ENCODE measurements at regions not wholly inside any gene's neighbourhood (a gene's known extent, or its start where the extent isn't known, plus 50 kb on each side); places are given as distances from the start of the nearest gene placed in this dataset.

- no peaks in the 10 kb centered on the region for H3K36me3 ChIP-seq
- H3K27me3 ChIP-seq, result no peaks in the 10 kb centered on the region
- TF ChIP-seq POLR2A (IDR thresholded peaks at IDR 0.05; ENCODE audit: low read depth) (no peak), POLR2AphosphoS5 (IDR thresholded peaks at IDR 0.05) (no peak), EP300 (IDR thresholded peaks at IDR 0.05) (no peak)
- TF ChIP-seq, protein P1, sequence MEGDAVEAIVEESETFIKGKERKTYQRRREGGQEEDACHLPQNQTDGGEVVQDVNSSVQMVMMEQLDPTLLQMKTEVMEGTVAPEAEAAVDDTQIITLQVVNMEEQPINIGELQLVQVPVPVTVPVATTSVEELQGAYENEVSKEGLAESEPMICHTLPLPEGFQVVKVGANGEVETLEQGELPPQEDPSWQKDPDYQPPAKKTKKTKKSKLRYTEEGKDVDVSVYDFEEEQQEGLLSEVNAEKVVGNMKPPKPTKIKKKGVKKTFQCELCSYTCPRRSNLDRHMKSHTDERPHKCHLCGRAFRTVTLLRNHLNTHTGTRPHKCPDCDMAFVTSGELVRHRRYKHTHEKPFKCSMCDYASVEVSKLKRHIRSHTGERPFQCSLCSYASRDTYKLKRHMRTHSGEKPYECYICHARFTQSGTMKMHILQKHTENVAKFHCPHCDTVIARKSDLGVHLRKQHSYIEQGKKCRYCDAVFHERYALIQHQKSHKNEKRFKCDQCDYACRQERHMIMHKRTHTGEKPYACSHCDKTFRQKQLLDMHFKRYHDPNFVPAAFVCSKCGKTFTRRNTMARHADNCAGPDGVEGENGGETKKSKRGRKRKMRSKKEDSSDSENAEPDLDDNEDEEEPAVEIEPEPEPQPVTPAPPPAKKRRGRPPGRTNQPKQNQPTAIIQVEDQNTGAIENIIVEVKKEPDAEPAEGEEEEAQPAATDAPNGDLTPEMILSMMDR (IDR thresholded peaks at IDR 0.05), result no peak
- no peak for DNase-seq (ENCODE audit: extremely low spot score)
- no peaks in the 10 kb centered on the region for H3K4me1 ChIP-seq
- no peaks in the 10 kb centered on the region for H3K9me3 ChIP-seq
- H3K27ac ChIP-seq (replicated peaks in 1 of 4), result no peak overlapping the region
- no peak overlapping the region for H3K4me3 ChIP-seq
- intact Hi-C loops (cut with DNase I), result no loop called here
These were observed 637.2 kb upstream of the CPEB2 start for GRCh38 chr4:14364953-14365536.

DNA sequence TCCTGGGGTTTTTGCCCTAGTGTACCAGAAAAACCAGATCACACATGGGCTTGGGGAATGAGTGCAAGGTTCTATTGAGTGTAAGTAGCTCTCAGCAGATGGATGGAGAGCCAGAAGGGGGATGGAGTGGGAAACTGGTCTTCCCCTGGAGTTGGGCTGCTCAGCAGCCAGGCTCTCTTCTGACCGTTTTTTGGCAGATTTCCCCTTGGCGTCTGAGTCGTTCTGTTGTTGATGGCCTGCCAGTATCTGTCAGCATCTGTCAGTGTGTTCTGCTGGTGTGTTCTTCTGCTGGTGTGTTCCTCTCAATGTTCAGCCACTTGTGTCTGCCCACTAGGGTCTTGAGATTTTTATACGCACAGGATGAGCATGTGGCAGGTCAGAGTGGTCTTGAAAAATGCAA, 633.9 kb upstream of the CPEB2 start:
- Histone ChIP-seq H3K27me3 (no peaks in the 10 kb centered on the region), H3K36me3 (no peaks in the 10 kb centered on the region), H3K9me3 (no peaks in the 10 kb centered on the region), H3K4me1 (no peaks in the 10 kb centered on the region), H3K4me3 (no peak overlapping the region), H3K27ac (replicated peaks in 1 of 4) (no peak overlapping the region)
- DNase-seq (ENCODE audit: extremely low spot score), result no peak
- WGBS, result 72% methylated on average over 4 of the region's 4 CpGs
- no peak for TF ChIP-seq EP300 (IDR thresholded peaks at IDR 0.05)
- no peak for TF ChIP-seq POLR2AphosphoS5 (IDR thresholded peaks at IDR 0.05)
- TF ChIP-seq, protein P1 (IDR thresholded peaks at IDR 0.05), result no peak
- no peak for TF ChIP-seq POLR2A (IDR thresholded peaks at IDR 0.05; ENCODE audit: low read depth)
- intact Hi-C loops (cut with DNase I), result no loop called here

DNA sequence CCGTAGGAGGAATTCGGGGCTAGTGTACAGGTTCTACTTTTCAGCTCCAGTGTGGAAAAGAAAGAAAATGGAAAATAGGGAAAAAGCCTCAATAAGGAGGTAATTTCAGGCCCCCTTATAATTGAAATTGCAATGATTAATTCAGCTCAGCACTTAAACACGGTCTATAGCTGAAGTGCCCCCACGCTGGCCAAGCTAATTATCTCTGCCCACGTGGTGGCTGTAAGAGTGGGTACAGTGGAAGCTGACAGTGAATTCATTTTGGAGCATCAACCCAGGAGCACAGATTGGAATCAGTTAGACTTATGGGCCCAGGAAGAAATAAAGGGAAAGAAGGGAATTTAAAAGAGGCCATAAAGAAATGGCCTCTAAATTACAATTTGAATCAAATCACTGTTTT, 631.1 kb upstream of the CPEB2 start:
- no peak overlapping the region for H3K4me3 ChIP-seq
- H3K36me3 ChIP-seq, result no peaks in the 10 kb centered on the region
- H3K27ac ChIP-seq (replicated peaks in 1 of 4), result no peak overlapping the region
- H3K4me1 ChIP-seq, result no peaks in the 10 kb centered on the region
- intact Hi-C loops (cut with DNase I), result no loop called here
- TF ChIP-seq, protein P1 (IDR thresholded peaks at IDR 0.05), result no peak
- TF ChIP-seq POLR2A (IDR thresholded peaks at IDR 0.05; ENCODE audit: low read depth) (no peak), POLR2AphosphoS5 (IDR thresholded peaks at IDR 0.05) (no peak), EP300 (IDR thresholded peaks at IDR 0.05) (no peak)
- no peaks in the 10 kb centered on the region for H3K27me3 ChIP-seq
- no peaks in the 10 kb centered on the region for H3K9me3 ChIP-seq
- no peak for DNase-seq (ENCODE audit: extremely low spot score)
- 77% methylated on average over 5 of the region's 5 CpGs for WGBS

GRCh38 chr4:14375816-14376215, 626.5 kb upstream of the CPEB2 start:
- Histone ChIP-seq H3K27ac (replicated peaks in 1 of 4) (no peak overlapping the region), H3K36me3 (no peaks in the 10 kb centered on the region), H3K4me1 (no peaks in the 10 kb centered on the region), H3K9me3 (peaks cover 0 to 6% (median 0%) of the 10 kb centered on the region in 4 donors), H3K4me3 (no peak overlapping the region), H3K27me3 (no peaks in the 10 kb centered on the region)
- TF ChIP-seq EP300 (IDR thresholded peaks at IDR 0.05) (no peak), POLR2AphosphoS5 (IDR thresholded peaks at IDR 0.05) (no peak), POLR2A (IDR thresholded peaks at IDR 0.05; ENCODE audit: low read depth) (no peak)
- TF ChIP-seq, protein P1 (IDR thresholded peaks at IDR 0.05), result no peak
- intact Hi-C loops (cut with DNase I), result no loop called here
- 88% methylated on average over 5 of the region's 5 CpGs for WGBS
- DNase-seq (ENCODE audit: extremely low spot score), result no peak

DNA sequence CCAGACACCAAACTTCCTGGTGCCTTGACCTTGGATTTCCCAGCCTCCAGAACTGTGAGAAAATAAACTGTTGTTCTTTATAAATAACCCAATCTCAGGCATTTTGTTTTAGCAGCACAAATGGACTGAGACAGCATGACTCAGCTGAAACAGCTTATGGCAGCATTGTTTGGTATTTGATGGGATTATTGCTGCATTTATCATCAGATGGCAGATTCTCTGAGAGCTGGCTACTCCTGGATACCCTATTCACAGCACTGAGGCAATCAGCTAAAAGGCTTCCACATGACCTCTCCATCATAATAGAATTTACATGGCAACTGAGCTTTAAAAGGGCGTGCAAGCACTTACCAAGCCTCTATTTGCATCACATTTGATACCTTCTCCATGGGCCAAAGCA, 623.1 kb upstream of the CPEB2 start:
- intact Hi-C loops (cut with DNase I), result no loop called here
- H3K4me3 ChIP-seq, result no peak overlapping the region
- no peaks in the 10 kb centered on the region for H3K36me3 ChIP-seq
- no peaks in the 10 kb centered on the region for H3K27me3 ChIP-seq
- 91% methylated on average over 1 of the region's 1 CpG for WGBS
- TF ChIP-seq EP300 (IDR thresholded peaks at IDR 0.05) (no peak), POLR2AphosphoS5 (IDR thresholded peaks at IDR 0.05) (no peak), POLR2A (IDR thresholded peaks at IDR 0.05; ENCODE audit: low read depth) (no peak)
- TF ChIP-seq, protein P1 (IDR thresholded peaks at IDR 0.05), result no peak
- no peak overlapping the region for H3K27ac ChIP-seq (replicated peaks in 1 of 4)
- no peak for DNase-seq (ENCODE audit: extremely low spot score)
- no peaks in the 10 kb centered on the region for H3K4me1 ChIP-seq
- peaks cover 0 to 6% (median 0%) of the 10 kb centered on the region in 4 donors for H3K9me3 ChIP-seq

Data from esophagus muscularis mucosa (tissue), 4 donors.